ENCODE measurements at regions not wholly inside any gene's neighbourhood (a gene's known extent, or its start where the extent isn't known, plus 50 kb on each side); places are given as distances from the start of the nearest gene placed in this dataset.
"Not testable (repeated sequence)": the region's sequence is repeated elsewhere in the genome, so short reads cannot be mapped to it uniquely, and the experiment has no call there.

- no peak for DNase-seq
Observed at GRCh38 chr10:23657677-23658076, 218.8 kb downstream of the OTUD1 start.

- not testable (repeated sequence) for DNase-seq
Observed at GRCh38 chr10:23671866-23672265, 233.0 kb downstream of the OTUD1 start.

DNA sequence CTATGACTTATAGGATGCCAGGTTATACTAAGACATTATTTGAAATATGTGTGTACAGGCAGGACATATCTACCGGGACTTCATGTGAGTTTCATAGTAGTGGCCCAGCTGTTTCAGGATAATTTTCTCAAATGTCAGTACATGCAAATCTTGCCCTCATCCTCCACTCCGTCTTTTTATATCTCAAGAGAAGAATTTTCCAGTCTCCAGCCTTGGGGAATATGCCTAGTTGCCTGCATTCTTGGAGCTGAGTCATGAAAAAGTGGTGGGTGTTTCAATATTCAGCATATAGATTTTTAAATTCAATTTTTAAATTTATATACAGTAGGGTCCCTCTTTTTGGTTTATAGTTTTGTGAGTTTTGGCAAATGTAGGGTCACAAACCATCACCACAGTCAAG, 236.7 kb downstream of the OTUD1 start:
- no peak for DNase-seq

GRCh38 chr10:23676296-23676695, 237.4 kb downstream of the OTUD1 start:
- DNase-seq, result no peak

GRCh38 chr10:23686722-23687121, 247.8 kb downstream of the OTUD1 start:
- no peak for DNase-seq

GRCh38 chr10:23692736-23693135, 253.9 kb downstream of the OTUD1 start:
- no peak for DNase-seq

DNA sequence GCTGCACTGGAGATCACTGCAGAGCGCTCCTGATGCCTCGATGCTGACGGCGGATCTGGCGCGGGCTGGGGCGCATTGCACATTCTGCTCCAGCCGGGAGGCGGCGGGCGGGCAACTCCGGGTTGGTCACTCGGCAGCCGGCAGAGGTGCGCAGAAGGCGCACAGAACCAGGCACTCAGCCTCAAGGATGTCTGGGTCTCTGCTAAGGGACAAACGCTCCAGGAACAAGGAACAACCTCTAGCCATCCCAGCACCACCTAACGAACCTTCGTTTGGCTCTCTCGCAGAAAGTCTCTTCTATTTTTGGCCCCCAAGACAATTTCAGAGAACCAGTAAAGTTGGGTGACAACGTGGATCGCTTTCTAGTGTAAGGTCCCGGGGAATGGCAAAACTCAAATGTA, 254.6 kb downstream of the OTUD1 start:
- DNase-seq, result no peak

DNA sequence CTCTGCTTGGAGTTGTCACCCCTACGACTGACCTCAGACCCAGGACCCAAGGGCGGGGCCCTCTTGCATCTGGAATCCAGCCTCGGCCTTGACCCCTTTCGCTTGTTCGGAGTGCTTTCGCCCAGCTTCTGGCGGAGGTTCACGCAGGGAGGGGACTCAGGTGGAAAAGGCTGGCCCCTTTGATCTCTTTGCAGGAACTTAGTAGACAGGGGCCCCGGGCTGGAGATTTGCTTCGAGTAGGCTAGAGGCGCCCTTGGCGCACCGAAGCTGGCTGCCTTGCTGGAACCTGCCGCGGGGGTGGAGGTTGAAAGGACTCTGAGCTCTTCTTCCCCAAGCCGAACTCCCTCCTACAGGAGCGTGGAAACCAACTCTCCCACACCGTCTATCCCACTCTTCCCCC, 255.1 kb downstream of the OTUD1 start:
- no peak for DNase-seq

GRCh38 chr10:23694446-23694920, 255.6 kb downstream of the OTUD1 start:
- DNase-seq, result no peak

DNA sequence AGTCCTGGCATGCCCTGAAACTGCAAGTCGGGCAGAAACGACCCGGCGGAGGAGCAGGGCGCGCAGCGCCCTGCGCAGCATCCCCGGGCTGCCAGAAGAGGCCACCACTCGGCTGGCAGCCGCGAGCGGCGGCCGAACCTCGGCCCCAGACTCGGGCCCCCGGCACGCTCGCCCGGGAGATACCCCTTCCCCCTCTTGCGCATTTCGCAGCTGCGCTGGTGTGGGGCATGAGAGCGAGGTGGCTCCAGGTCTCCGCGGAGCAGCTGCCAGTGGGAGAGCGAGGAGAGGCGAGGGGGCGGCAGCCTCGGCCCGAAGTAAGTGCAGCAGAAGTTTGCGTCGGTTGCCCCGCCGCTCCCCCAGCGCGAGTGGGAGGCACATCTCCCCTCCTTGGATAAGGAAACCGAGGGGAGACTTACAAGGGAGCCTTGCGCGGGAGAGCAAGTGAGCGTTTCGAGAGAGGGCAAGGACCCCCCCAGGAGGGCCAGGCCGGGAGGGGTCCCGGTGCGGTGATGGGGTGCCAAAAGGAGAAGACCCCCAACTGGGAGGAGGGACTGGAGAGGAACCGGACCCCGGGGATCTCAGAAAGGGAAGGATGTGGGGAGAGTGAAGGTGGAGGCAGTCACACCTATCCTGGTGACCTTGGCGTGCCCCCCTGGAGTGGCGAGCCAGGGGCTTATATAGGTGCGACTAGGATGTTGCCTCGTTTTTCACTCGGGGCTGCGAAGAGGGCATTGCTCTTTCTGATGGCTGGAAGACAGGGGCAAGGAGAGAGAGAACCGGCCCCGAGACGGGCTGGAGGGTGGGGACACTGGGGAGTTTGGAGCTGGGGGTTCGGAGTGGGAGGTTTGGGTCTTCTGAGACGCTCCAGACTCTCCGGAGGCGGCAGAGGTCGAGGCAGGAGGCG, 256.3 kb downstream of the OTUD1 start:
- DNase-seq, result no peak

- no peak for DNase-seq
Observed at GRCh38 chr10:23695825-23696420, 257.0 kb downstream of the OTUD1 start.

DNA sequence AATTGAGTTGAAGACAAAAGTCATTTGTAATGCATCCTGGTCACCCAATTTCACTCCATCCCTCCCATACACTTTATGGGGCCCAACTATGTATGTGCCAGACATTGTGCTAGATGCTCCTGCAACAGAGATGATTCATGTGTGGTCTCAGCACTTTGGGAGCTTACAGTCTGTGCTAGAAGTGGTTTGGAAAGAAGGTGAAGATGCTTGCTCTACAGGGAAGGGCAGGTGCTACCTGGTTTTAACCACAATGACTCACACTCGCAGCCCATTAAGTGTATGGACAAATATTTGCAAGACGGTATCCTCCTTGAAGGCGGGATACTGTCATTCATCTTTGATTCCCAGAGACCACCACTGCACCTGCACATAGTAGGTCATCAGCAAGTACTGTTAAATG, 257.6 kb downstream of the OTUD1 start:
- no peak for DNase-seq

DNA sequence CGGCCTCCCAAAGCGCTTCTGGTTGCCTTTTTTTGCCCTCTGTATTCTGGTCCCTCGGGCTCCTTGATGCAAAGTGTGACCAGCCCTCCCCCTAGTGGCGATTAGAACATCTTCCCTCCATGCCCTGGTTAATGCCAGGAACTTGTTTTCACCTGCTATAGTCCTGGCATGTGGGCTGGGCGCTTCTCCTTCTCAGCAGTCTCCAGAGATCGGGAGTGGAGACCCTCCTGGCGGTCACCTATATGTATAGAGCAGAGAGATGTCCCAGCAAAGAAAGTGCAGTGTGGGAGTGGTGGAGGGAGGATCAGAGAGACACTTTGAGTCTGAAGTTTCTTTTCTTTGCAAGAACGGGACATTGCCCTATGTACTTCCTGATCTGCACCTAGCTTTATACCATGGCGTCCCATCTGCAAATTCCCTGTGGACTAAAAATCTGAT, 264.1 kb downstream of the OTUD1 start:
- peak; percentile 24 for DNase-seq

- no peak for DNase-seq
Observed at GRCh38 chr10:23715363-23715762, 276.5 kb downstream of the OTUD1 start.

- DNase-seq, result no peak
Observed at GRCh38 chr10:23717913-23718312, 279.0 kb downstream of the OTUD1 start.

DNA sequence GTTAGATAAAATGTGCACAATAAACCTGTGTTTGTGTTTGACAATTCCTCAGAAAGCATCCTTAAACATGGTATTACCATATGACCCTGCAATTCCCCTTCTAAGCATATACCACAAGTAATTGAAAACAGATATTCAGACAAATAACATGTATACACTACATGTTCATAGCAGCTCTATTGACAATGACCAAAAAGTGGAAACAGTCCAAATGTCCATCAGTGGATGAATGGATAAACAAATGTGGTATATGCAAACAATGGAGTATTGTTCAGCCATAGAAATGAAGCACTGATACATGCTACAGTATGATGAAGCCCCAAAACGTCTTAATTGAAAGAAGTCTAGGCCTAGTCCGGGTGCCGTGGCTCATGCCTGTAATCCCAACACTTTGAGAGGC, 280.1 kb downstream of the OTUD1 start:
- DNase-seq, result no peak

DNA sequence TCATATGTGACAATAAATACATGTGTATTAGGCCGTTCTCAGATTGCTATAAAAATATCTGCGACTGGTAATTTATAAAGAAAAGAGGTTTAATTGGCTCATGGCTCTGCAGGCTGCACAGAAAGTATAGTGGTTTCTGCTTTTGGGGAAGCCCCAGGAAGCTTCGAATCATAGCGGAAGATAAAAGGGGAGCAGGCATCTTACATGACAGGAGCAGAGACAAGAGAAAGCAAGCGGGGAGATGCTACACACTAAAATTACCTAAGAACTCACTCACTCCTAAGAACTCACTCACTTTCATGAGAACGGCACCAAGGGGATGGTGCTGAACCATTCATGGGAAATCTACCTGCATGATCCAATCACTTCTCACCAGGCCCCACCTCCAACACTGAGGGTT, 284.9 kb downstream of the OTUD1 start:
- DNase-seq, result no peak

DNA sequence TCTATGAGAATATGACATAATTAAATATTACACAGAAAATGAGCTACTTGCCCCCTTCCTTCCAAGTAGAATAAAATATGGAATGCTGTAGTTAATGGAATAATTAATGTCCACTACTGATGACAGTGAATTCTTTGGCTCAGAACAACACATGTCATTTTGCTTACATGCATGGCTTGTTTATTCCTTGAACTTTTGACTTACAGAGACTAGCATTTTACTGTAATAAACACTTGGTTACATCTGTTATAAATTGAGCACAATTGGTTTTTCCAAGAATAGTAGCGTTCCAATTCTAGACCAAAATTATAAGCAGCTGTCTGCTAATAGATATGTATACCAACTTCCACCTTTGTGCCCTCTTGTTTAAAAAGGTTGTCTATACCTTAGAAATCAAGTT, 286.7 kb downstream of the OTUD1 start:
- DNase-seq, result no peak

- DNase-seq, result no peak
Observed at GRCh38 chr10:23742368-23742767, 303.5 kb downstream of the OTUD1 start.

- no peak for DNase-seq
Observed at GRCh38 chr10:23742807-23743206, 303.9 kb downstream of the OTUD1 start.

GRCh38 chr10:23754179-23754578, 315.3 kb downstream of the OTUD1 start:
- no peak for DNase-seq

GRCh38 chr10:23754941-23755340, 316.1 kb downstream of the OTUD1 start:
- no peak for DNase-seq

- DNase-seq, result no peak
Observed at GRCh38 chr10:23755556-23755955, 316.7 kb downstream of the OTUD1 start.

DNA sequence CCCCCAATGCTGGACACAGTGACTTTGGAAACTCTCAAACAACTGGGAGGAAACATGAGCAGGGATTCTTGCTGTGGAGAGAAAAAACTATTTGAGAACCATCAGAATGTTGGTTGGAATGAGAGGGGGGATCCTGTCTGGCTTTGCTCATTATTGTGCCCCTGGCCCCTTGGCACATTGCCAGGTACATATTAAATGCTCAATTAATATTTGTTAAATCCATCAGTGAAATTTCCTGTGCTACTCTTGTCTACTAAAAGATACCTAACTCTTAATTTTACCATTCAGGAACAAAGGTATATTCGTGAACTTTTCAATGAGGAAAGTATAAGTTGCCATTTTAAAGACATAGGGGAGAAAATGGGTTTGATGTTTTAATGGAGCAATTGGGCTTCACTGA, 329.4 kb downstream of the OTUD1 start:
- DNase-seq, result no peak
